ENCODE measurements at regions not wholly inside any gene's neighbourhood (a gene's known extent, or its start where the extent isn't known, plus 50 kb on each side); places are given as distances from the start of the nearest gene placed in this dataset.

- CTCF ChIA-PET (ENCODE audit: low intra/inter-chr PET ratio): interaction anchor here (0.7 kb wide), 1 partner anchor 9 kb away, joined by 3 read pairs; no protein-coding TSS in a partner anchor
- intact Hi-C loops (cut with micrococcal nuclease) (no loop called here), in situ Hi-C loops (cut with MboI) (no loop called here)
- no peaks in the 10 kb centered on the region for H3K9me1 ChIP-seq (ENCODE audit: control insufficient read depth, insufficient read depth, low read length)
- H3K9me3 ChIP-seq (replicated peaks; ENCODE audit: control insufficient read depth, insufficient read depth, low read depth, low read length): no peaks in the 10 kb centered on the region
- H3K4me3 ChIP-seq: no peak overlapping the region
- DNase-seq (ENCODE audit: extremely low read depth in 1 of 4, low spot score in 3 of 4): no peak
- FAIRE-seq: no peak
- no peaks in the 10 kb centered on the region for H3K79me2 ChIP-seq (ENCODE audit: control insufficient read depth, insufficient read depth, low read length)
- no peaks in the 10 kb centered on the region for H3K4me1 ChIP-seq (replicated peaks in 1 of 2; ENCODE audit: control insufficient read depth in 2 of 2, insufficient read depth in 2 of 2, low read length in 2 of 2)
- H3K27me3 ChIP-seq (ENCODE audit: control insufficient read depth in 2 of 2, insufficient read depth in 2 of 2, low read length in 2 of 2): 0 out of 5 replicates have a peak, but pooled peaks cover 0 to 5% of the 10 kb centered on the region in 2 experiments
- H3K27ac ChIP-seq (ENCODE audit: extremely low read depth, low read depth, low read length): no peak overlapping the region
- no peak overlapping the region for H2AFZ ChIP-seq (ENCODE audit: low read depth, low read length)
- POLR2A ChIA-PET: no interaction called here
- ATAC-seq: no peak
- BruUV-seq (replicated peaks): no TSS peak
- H3K4me2 ChIP-seq (ENCODE audit: insufficient read depth, low read length): no peak overlapping the region
- WGBS (ENCODE audit: insufficient coverage, low coverage, missing lambda C conversion rate): 6% methylated on average over 3 of the region's 3 CpGs
- no peak overlapping the region for H3K9ac ChIP-seq (ENCODE audit: insufficient read depth in 1 of 2, low read depth in 2 of 2, low read length in 2 of 2)
- H3K36me3 ChIP-seq (ENCODE audit: control insufficient read depth, insufficient read depth, low read length): no peaks in the 10 kb centered on the region
- TF ChIP-seq YY1 (IDR thresholded peaks at IDR 0.05; ENCODE audit: borderline replicate concordance in 1 of 3, control insufficient read depth in 1 of 3, extremely low read depth in 1 of 3, insufficient read depth in 3 of 3, insufficient read length in 1 of 3, insufficient replicate concordance in 2 of 3, low read depth in 1 of 3, low read length in 2 of 3) (no peak), HSF4 (CRISPR knock-in tag; IDR thresholded peaks at IDR 0.05; ENCODE audit: borderline replicate concordance) (no peak), BCL6 (CRISPR knock-in tag; IDR thresholded peaks at IDR 0.05) (no peak), PATZ1 (CRISPR knock-in tag; IDR thresholded peaks at IDR 0.05; ENCODE audit: borderline replicate concordance) (no peak), PBX2 (CRISPR knock-in tag; IDR thresholded peaks at IDR 0.05; ENCODE audit: low read depth) (no peak), PBX2 (tag; conservative IDR thresholded peaks at IDR 0.05; ENCODE audit: low read depth) (no peak), PHTF2 (CRISPR knock-in tag; IDR thresholded peaks at IDR 0.05) (no peak), SRSF9 (IDR thresholded peaks at IDR 0.05; ENCODE audit: borderline replicate concordance, low read depth, low read length) (no peak), ATF7 (IDR thresholded peaks at IDR 0.05) (no peak), FUS (optimal IDR thresholded peaks at IDR 0.05; ENCODE audit: low read depth, low read length) (no peak), JUNB (CRISPR knock-in tag; conservative IDR thresholded peaks at IDR 0.05) (no peak)
- H4K20me1 ChIP-seq (replicated peaks; ENCODE audit: control insufficient read depth, insufficient read depth, low read length): no peaks in the 10 kb centered on the region
Measured at GRCh38 chr13:48778610-48779009, 124.9 kb downstream of the CYSLTR2 start.

Data from K562 (cell line).